OCI-LY3 (cell line): ENCODE measurements at regions not wholly inside any gene's neighbourhood (a gene's known extent, or its start where the extent isn't known, plus 50 kb on each side); places are given as distances from the start of the nearest gene placed in this dataset.

Source experiments
- H2AFZ ChIP-seq: fragments of 200-600, 300-600 bp; shearing (Covaris generic); 2 replicates; pipeline ENCODE4 v1.6.0; 2014; ENCODE audit warnings: antibody characterized with exemption, low read depth, low read length
- H3K27ac ChIP-seq: fragments of 200-600, 300-600 bp; sonication (generic); 2 replicates; pipeline ENCODE4 v1.5.1; 2014; ENCODE audit warnings: mild to moderate bottlenecking, low read length, moderate library complexity, mixed read lengths
- H3K27me3 ChIP-seq: fragments of 200-600, 300-600 bp; sonication (generic); 2 replicates; pipeline ENCODE4 v1.6.1; 2014; ENCODE audit warnings: low read depth, low read length, mixed read lengths
- H3K36me3 ChIP-seq: fragments of 200-600, 300-600 bp; sonication (generic); replicated peaks from 2 replicates; pipeline ENCODE3; 2014; ENCODE audit warnings: low read depth, low read length, mixed read lengths
- H3K4me1 ChIP-seq: fragments of 300-600, 200-600 bp; sonication (generic); 2 replicates; pipeline ENCODE4 v1.6.1; 2014; ENCODE audit warnings: low read length, mixed read lengths
- H3K4me2 ChIP-seq: fragments of 200-600, 300-600 bp; sonication (generic); 2 replicates; pipeline ENCODE4 v1.6.1; 2014; ENCODE audit warnings: low read length, mixed read lengths
- H3K4me3 ChIP-seq: fragments of 300-600, 200-600 bp; sonication (generic); 2 replicates; pipeline ENCODE4 v1.5.1; 2014; ENCODE audit warnings: antibody characterized with exemption, mild to moderate bottlenecking, low read length, moderate library complexity
- H3K79me2 ChIP-seq: fragments of 300-600, 200-600 bp; shearing (Covaris generic); 2 replicates; pipeline ENCODE4 v1.6.1; 2014; ENCODE audit warnings: mild to moderate bottlenecking, low read length, mixed read lengths
- H3K9ac ChIP-seq: fragments of 300-600, 200-600 bp; shearing (Covaris generic); 2 replicates; pipeline ENCODE4 v1.6.0; 2014; ENCODE audit warnings: mild to moderate bottlenecking, low read length, moderate library complexity
- H3K9me3 ChIP-seq: fragments of 200-600, 300-600 bp; shearing (Covaris generic); 2 replicates; pipeline ENCODE4 v1.6.1; 2014; ENCODE audit warnings: low read length, mixed read lengths; ENCODE audit not compliant: insufficient read depth
- H4K20me1 ChIP-seq: fragments of 200-600, 300-600 bp; sonication (generic); 2 replicates; pipeline ENCODE4 v1.6.1; 2016; ENCODE audit warnings: low read length, mixed read lengths; ENCODE audit not compliant: insufficient read depth
- CTCF ChIP-seq: fragments of 200-600, 300-600 bp; sonication (generic); IDR thresholded peaks from 2 replicates; pipeline ENCODE4 v1.5.1; 2014; ENCODE audit warnings: antibody characterized with exemption, low read length, low read depth
- EZH2phosphoT487 ChIP-seq: fragments of 200-600 bp; shearing (Covaris generic); IDR thresholded peaks from 2 replicates; pipeline ENCODE4 v1.6.1; 2018; ENCODE audit warnings: antibody characterized with exemption, mixed run types, low read depth

GRCh38 chr12:107518868-107519267 lies 166.7 kb upstream of the PWP1 start:
- H4K20me1 ChIP-seq = no peaks in the 10 kb centered on the region
- H3K79me2 ChIP-seq = no peaks in the 10 kb centered on the region
- H3K4me3 ChIP-seq = no peak overlapping the region
- no peak overlapping the region for H2AFZ ChIP-seq
- no peak overlapping the region for H3K4me2 ChIP-seq
- TF ChIP-seq EZH2phosphoT487 (no peak), CTCF (no peak)
- H3K4me1 ChIP-seq = 0 out of 2 replicates have a peak, but pooled peaks cover 3% of the 10 kb centered on the region
- H3K9me3 ChIP-seq = no peaks in the 10 kb centered on the region
- H3K27me3 ChIP-seq = no peaks in the 10 kb centered on the region
- H3K36me3 ChIP-seq = no peaks in the 10 kb centered on the region
- no peak overlapping the region for H3K27ac ChIP-seq
- no peak overlapping the region for H3K9ac ChIP-seq

GRCh38 chr12:107519906-107520859 lies 165.4 kb upstream of the PWP1 start:
- Histone ChIP-seq H3K36me3 (no peaks in the 10 kb centered on the region), H4K20me1 (no peaks in the 10 kb centered on the region), H3K27me3 (no peaks in the 10 kb centered on the region), H2AFZ (no peak overlapping the region), H3K27ac (no peak overlapping the region), H3K79me2 (no peaks in the 10 kb centered on the region), H3K9me3 (no peaks in the 10 kb centered on the region), H3K4me2 (no peak overlapping the region), H3K4me1 (0 out of 2 replicates have a peak, but pooled peaks cover 3% of the 10 kb centered on the region), H3K9ac (no peak overlapping the region), H3K4me3 (no peak overlapping the region)
- TF ChIP-seq EZH2phosphoT487 (no peak), CTCF (no peak)

GRCh38 chr12:107521826-107522355 lies 163.7 kb upstream of the PWP1 start:
- Histone ChIP-seq H2AFZ (no peak overlapping the region), H3K36me3 (no peaks in the 10 kb centered on the region), H4K20me1 (no peaks in the 10 kb centered on the region), H3K79me2 (no peaks in the 10 kb centered on the region), H3K9me3 (no peaks in the 10 kb centered on the region), H3K4me1 (no peaks in the 10 kb centered on the region), H3K27me3 (no peaks in the 10 kb centered on the region), H3K9ac (no peak overlapping the region), H3K4me3 (no peak overlapping the region), H3K27ac (no peak overlapping the region), H3K4me2 (no peak overlapping the region)
- TF ChIP-seq EZH2phosphoT487 (no peak), CTCF (no peak)

GRCh38 chr12:107522692-107523477 lies 162.7 kb upstream of the PWP1 start:
- H3K27ac ChIP-seq = no peak overlapping the region
- no peaks in the 10 kb centered on the region for H4K20me1 ChIP-seq
- no peaks in the 10 kb centered on the region for H3K36me3 ChIP-seq
- no peaks in the 10 kb centered on the region for H3K4me1 ChIP-seq
- H3K79me2 ChIP-seq = no peaks in the 10 kb centered on the region
- no peaks in the 10 kb centered on the region for H3K27me3 ChIP-seq
- no peak overlapping the region for H3K4me3 ChIP-seq
- no peak overlapping the region for H3K9ac ChIP-seq
- H3K9me3 ChIP-seq = no peaks in the 10 kb centered on the region
- no peak overlapping the region for H3K4me2 ChIP-seq
- TF ChIP-seq CTCF (peak; percentile 19; the same call in 1 of the 2 replicates), EZH2phosphoT487 (no peak)
- H2AFZ ChIP-seq = no peak overlapping the region
